ENCODE measurements at regions not wholly inside any gene's neighbourhood (a gene's known extent, or its start where the extent isn't known, plus 50 kb on each side); places are given as distances from the start of the nearest gene placed in this dataset.

- no peak overlapping the region for H2BK120ac ChIP-seq (ENCODE audit: low read depth, low read length)
- H3K4ac ChIP-seq (ENCODE audit: low read depth, low read length), result no peak overlapping the region
- ATAC-seq (ENCODE audit: low read depth) (no peak), DNase-seq (no peak)
- no peak overlapping the region for H2BK20ac ChIP-seq (ENCODE audit: low read depth, low read length)
- intact Hi-C loops (cut with micrococcal nuclease), result no loop called here
- H3K18ac ChIP-seq (ENCODE audit: low read depth, low read length), result no peak overlapping the region
- H3K23ac ChIP-seq (ENCODE audit: low read depth, low read length), result no peak overlapping the region
- H3K4me3 ChIP-seq (ENCODE audit: insufficient read depth, low read depth, low read length), result no peak overlapping the region
- no peak overlapping the region for H4K5ac ChIP-seq (ENCODE audit: low read depth, low read length)
- H3K9me1 ChIP-seq (ENCODE audit: insufficient read depth, low read length), result no peaks in the 10 kb centered on the region
- 0% methylated on average over 1 of the region's 5 CpGs; no CpG with 5 or more reads in 1 of the 2 experiments for WGBS, 2 experiments (ENCODE audit: extremely low coverage in 2 of 2, insufficient read length in 1 of 2)
- CTCF ChIA-PET, result no interaction called here
- H3K4me1 ChIP-seq (ENCODE audit: control insufficient read depth, insufficient read depth, low read length), result no peaks in the 10 kb centered on the region
- H2AK5ac ChIP-seq (ENCODE audit: low read depth, low read length), result no peak overlapping the region
- in situ Hi-C loops (cut with MboI; ENCODE audit: low sequenced_read_pairs), result no loop called here
- H2AK9ac ChIP-seq (replicated peaks; ENCODE audit: low read depth, low read length, poor library complexity), result no peak overlapping the region
- TF ChIP-seq CHD1 (IDR thresholded peaks at IDR 0.05; ENCODE audit: low read depth, low read length) (no peak), RFX5 (IDR thresholded peaks at IDR 0.05; ENCODE audit: low read depth, low read length) (no peak), MAZ (IDR thresholded peaks at IDR 0.05; ENCODE audit: borderline replicate concordance, low read depth, low read length) (no peak), MAFK (IDR thresholded peaks at IDR 0.05; ENCODE audit: low read depth, low read length) (no peak), NFE2L2 (IDR thresholded peaks at IDR 0.05; ENCODE audit: low read depth, low read length) (no peak), RAD21 (IDR thresholded peaks at IDR 0.05; ENCODE audit: low read length) (no peak), SMC3 (IDR thresholded peaks at IDR 0.05; ENCODE audit: low read depth, low read length) (no peak), CTCF (conservative IDR thresholded peaks at IDR 0.05; ENCODE audit: low read depth, low read length) (no peak), ELK1 (IDR thresholded peaks at IDR 0.05; ENCODE audit: borderline replicate concordance, low read depth, low read length) (no peak), POLR2A (IDR thresholded peaks at IDR 0.05; ENCODE audit: low read depth, low read length) (no peak), MXI1 (IDR thresholded peaks at IDR 0.05; ENCODE audit: borderline replicate concordance, low read depth, low read length) (no peak)
- H4K8ac ChIP-seq (ENCODE audit: low read depth in 2 of 2, low read length in 2 of 2), result no peak overlapping the region
- H2AFZ ChIP-seq (replicated peaks; ENCODE audit: low read length, poor library complexity), result no peak overlapping the region
- H3K9me3 ChIP-seq (ENCODE audit: control insufficient read depth, insufficient read depth, low read length), result peaks cover 16% of the 10 kb centered on the region
- dilution Hi-C loops (cut with HindIII; ENCODE audit: low sequenced_read_pairs, unreplicated experiment), result no loop called here
- no peaks in the 10 kb centered on the region for H3K27me3 ChIP-seq (ENCODE audit: control insufficient read depth, insufficient read depth, low read length)
- no peak overlapping the region for H3K9ac ChIP-seq (ENCODE audit: low read depth, low read length)
- H3K36me3 ChIP-seq (ENCODE audit: control insufficient read depth, insufficient read depth, low read length), result no peaks in the 10 kb centered on the region
- no peaks in the 10 kb centered on the region for H4K20me1 ChIP-seq (ENCODE audit: insufficient read depth, low read length)
- POLR2A ChIA-PET (ENCODE audit: unreplicated experiment), result no interaction called here
- no peaks in the 10 kb centered on the region for H3K79me1 ChIP-seq (ENCODE audit: low read depth in 1 of 2, low read length in 2 of 2)
- H3K27ac ChIP-seq (ENCODE audit: insufficient read depth, low read length), result no peak overlapping the region
- H2BK5ac ChIP-seq (ENCODE audit: low read depth, low read length, poor library complexity, severe bottlenecking), result no peak overlapping the region
- no peak overlapping the region for H3K4me2 ChIP-seq (ENCODE audit: low read depth, low read length)
- BruUV-seq (replicated peaks), result no TSS peak
- H3K14ac ChIP-seq (replicated peaks; ENCODE audit: low read depth, low read length), result no peak overlapping the region
- no peak overlapping the region for H2BK15ac ChIP-seq (ENCODE audit: low read depth, low read length)
- no peak overlapping the region for H4K91ac ChIP-seq (ENCODE audit: insufficient read depth, low read depth, low read length)
- H3K56ac ChIP-seq (ENCODE audit: extremely low read depth, insufficient read depth, low read length), result no peak overlapping the region
These were observed 627.7 kb downstream of the QKI start for GRCh38 chr6:164042212-164042611.

Data from IMR-90 (cell line).